Endothelial cell of umbilical vein (primary cell): ENCODE measurements at regions not wholly inside any gene's neighbourhood (a gene's known extent, or its start where the extent isn't known, plus 50 kb on each side); places are given as distances from the start of the nearest gene placed in this dataset.

Source experiments
- BruUV-seq: library from RNA; stranded (reverse); fragments of 400-500 nt; replicated peaks from 2 replicates; lab custom pipeline; 2021; lab: Mats Ljungman, UMichigan
- CTCF ChIA-PET: fragments of 300-600, 350-600 bp; sonication (Branson Sonifier 250); formaldehyde crosslinking; loops from one replicate; lab custom pipeline; 2021; ENCODE audit warnings: antibody characterized with exemption, inconsistent platforms; lab: Charles Lee
- POLR2A ChIA-PET: fragments of 300-600, 350-600 bp; sonication (Branson Sonifier 250); formaldehyde crosslinking; loops from one replicate; lab custom pipeline; 2021; ENCODE audit warnings: antibody characterized with exemption, inconsistent platforms; lab: Charles Lee
- DNase-seq: peaks from one replicate; pipeline ENCODE4 v3.0.0-alpha.2; 2011; ENCODE audit warnings: low read depth, low spot score
- FAIRE-seq: peaks from 2 replicates; lab custom pipeline; 2011; peaks lifted over from hg19 to GRCh38; lab: Jason Lieb, UNC
- H2AFZ ChIP-seq: 2 replicates; pipeline ENCODE4 v1.6.0; 2012; ENCODE audit warnings: low read depth, low read length, control low read depth, inconsistent platforms
- H3K27ac ChIP-seq: 2 replicates; pipeline ENCODE4 v1.5.1; 2011; ENCODE audit warnings: low read depth, mild to moderate bottlenecking, control low read depth, low read length, moderate library complexity; ENCODE audit not compliant: insufficient read depth
- H3K27me3 ChIP-seq, 2 experiments: 2 replicates each; pipeline versions ENCODE4 v1.6.0 to v1.6.1; 2011; ENCODE audit warnings: low read length in 2 of 2, mixed read lengths in 1 of 2; ENCODE audit not compliant: control insufficient read depth in 2 of 2, insufficient read depth in 2 of 2
- H3K36me3 ChIP-seq, 2 experiments: 2 replicates in 1 of 2; 3 replicates in 1 of 2; pipeline ENCODE4 v1.5.1; 2011; ENCODE audit warnings: low read length in 2 of 2, mild to moderate bottlenecking in 1 of 2, moderate library complexity in 1 of 2; ENCODE audit not compliant: control insufficient read depth in 2 of 2, insufficient read depth in 2 of 2; ENCODE audit errors: extremely low read depth in 1 of 2
- H3K4me1 ChIP-seq: 3 replicates; pipeline ENCODE4 v1.5.1; 2011; ENCODE audit warnings: mild to moderate bottlenecking, low read length; ENCODE audit not compliant: control insufficient read depth, insufficient read depth; ENCODE audit errors: extremely low read depth
- H3K4me2 ChIP-seq: 2 replicates; pipeline ENCODE4 v1.6.1; 2011; ENCODE audit warnings: low read length, control low read depth, mixed read lengths; ENCODE audit not compliant: insufficient read depth
- H3K4me3 ChIP-seq, 3 experiments: fragments of 200-600 bp in 1 of 3; sonication (generic), shearing (Covaris generic) in 1 of 3; replicated peaks in 1 of 3; 2 replicates each; pipeline ENCODE4 v1.5.1; 2011 to 2016; ENCODE audit warnings: control low read depth in 3 of 3, low read length in 3 of 3, mild to moderate bottlenecking in 2 of 3, inconsistent platforms in 1 of 3, low read depth in 1 of 3, moderate library complexity in 1 of 3; ENCODE audit not compliant: insufficient read depth in 1 of 3
- H3K79me2 ChIP-seq: 2 replicates; pipeline ENCODE4 v1.6.0; 2012; ENCODE audit warnings: low read length, inconsistent platforms; ENCODE audit not compliant: control insufficient read depth, insufficient read depth
- H3K9ac ChIP-seq: replicated peaks from 2 replicates; pipeline ENCODE3; 2011; ENCODE audit warnings: low read length, control low read depth; ENCODE audit not compliant: insufficient read depth; ENCODE audit errors: extremely low read depth
- H3K9me1 ChIP-seq: replicated peaks from 3 replicates; pipeline ENCODE4 v1.6.0; 2011; ENCODE audit warnings: mild to moderate bottlenecking, low read length; ENCODE audit not compliant: control insufficient read depth, insufficient read depth; ENCODE audit errors: extremely low read depth
- H3K9me3 ChIP-seq: replicated peaks from 2 replicates; pipeline ENCODE4 v1.5.1; 2012; ENCODE audit warnings: low read length, inconsistent platforms; ENCODE audit not compliant: control insufficient read depth, insufficient read depth
- H4K20me1 ChIP-seq: replicated peaks from 2 replicates; pipeline ENCODE3; 2011; ENCODE audit warnings: mild to moderate bottlenecking, low read length; ENCODE audit not compliant: control insufficient read depth, insufficient read depth; ENCODE audit errors: extremely low read depth
- EZH2 ChIP-seq: IDR thresholded peaks from 2 replicates; pipeline ENCODE4 v1.6.1; 2012; ENCODE audit warnings: borderline replicate concordance, low read depth, mild to moderate bottlenecking, moderate library complexity, low read length, inconsistent platforms; ENCODE audit not compliant: severe bottlenecking
- POLR2AphosphoS5 ChIP-seq: IDR thresholded peaks from 2 replicates; pipeline ENCODE4 v1.6.1; 2012; ENCODE audit warnings: low read depth, mild to moderate bottlenecking, control low read depth, low read length, moderate library complexity; ENCODE audit not compliant: insufficient read depth
- dilution Hi-C: fragments of 300-500 bp; cut with MboI; formaldehyde crosslinking; loops from one replicate; pipeline ENCODE4 v1.15.0; 2019; ENCODE audit warnings: low sequenced_read_pairs; ENCODE audit not compliant: extremely low pct_ligation_motif_present
- intact Hi-C: fragments of 100-400 bp; cut with micrococcal nuclease; formaldehyde crosslinking; loops from one replicate; pipeline ENCODE4 v1.10.0; 2022
- TF ChIP-seq, protein P1 (sequence below): IDR thresholded peaks from 2 replicates; pipeline ENCODE4 v1.6.1; 2011; ENCODE audit not compliant: insufficient read depth, insufficient read length
- TF ChIP-seq, protein P2 (sequence below), 2 donors: IDR thresholded peaks; 1 replicate in 1 of 2; 2 replicates in 1 of 2; pipeline ENCODE4 v1.5.1; 2011; ENCODE audit warnings: low read length in 2 of 2, mild to moderate bottlenecking in 2 of 2, moderate library complexity in 2 of 2, control low read depth in 1 of 2, inconsistent platforms in 1 of 2, low read depth in 1 of 2; ENCODE audit not compliant: insufficient read depth in 1 of 2; ENCODE audit errors: extremely low read depth in 1 of 2

DNA sequence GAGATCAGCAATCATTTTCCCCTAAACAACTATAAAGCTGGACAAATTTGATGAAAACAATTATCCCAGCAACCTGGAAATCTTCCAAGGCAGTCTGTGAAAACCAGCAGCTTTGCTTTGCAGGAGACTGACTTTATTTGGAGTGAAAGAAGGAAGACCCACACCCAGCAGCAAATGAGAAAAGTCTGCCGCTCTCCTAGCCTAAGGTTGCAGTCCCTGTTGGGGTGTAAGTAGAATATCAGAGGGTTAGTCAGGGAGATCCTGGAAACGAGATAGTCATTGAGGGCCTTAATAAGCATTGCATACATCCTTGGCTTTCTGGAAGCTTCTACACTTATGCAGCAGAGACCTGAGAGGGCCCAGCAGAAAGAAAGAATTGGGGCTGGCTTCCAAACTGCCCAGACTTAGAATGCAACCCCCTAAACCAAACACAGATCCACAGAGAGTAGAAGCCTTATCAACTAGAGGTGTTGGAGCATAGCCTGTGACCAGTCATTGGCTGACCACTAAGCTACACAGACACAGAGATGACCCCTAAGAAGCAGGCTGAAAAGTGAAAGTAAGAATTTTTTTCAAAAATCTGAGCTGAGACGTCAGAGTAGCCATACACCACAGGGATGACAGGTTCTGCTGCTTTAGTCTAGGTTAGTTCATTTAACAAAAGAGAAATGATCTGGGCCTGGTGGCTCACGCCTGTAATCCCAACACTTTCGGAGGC is 98.3 kb downstream of the LYPLAL1 start:
- dilution Hi-C loops (no loop called here), intact Hi-C loops (loop anchor here (10.0 kb wide), 1 partner anchor 567 kb away; no protein-coding TSS in a partner anchor)
- no TSS peak for BruUV-seq
- Histone ChIP-seq H3K4me1 (peaks cover 10% of the 10 kb centered on the region), H3K9ac (peak overlapping the region; percentile 19), H2AFZ (peak overlapping the region; percentile 11), H3K79me2 (no peaks in the 10 kb centered on the region), H3K4me2 (peak overlapping the region; percentile 17), H3K4me3 (no peak overlapping the region), H3K9me3 (no peaks in the 10 kb centered on the region), H4K20me1 (no peaks in the 10 kb centered on the region), H3K36me3 (no peaks in the 10 kb centered on the region), H3K27ac (peak overlapping the region; percentile 38), H3K27me3 (no peaks in the 10 kb centered on the region), H3K9me1 (no peaks in the 10 kb centered on the region)
- FAIRE-seq (peak; percentile 54), DNase-seq (no peak)
- TF ChIP-seq, protein P1, sequence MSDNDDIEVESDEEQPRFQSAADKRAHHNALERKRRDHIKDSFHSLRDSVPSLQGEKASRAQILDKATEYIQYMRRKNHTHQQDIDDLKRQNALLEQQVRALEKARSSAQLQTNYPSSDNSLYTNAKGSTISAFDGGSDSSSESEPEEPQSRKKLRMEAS = no peak
- TF ChIP-seq POLR2AphosphoS5 = no peak
- TF ChIP-seq, protein P2, sequence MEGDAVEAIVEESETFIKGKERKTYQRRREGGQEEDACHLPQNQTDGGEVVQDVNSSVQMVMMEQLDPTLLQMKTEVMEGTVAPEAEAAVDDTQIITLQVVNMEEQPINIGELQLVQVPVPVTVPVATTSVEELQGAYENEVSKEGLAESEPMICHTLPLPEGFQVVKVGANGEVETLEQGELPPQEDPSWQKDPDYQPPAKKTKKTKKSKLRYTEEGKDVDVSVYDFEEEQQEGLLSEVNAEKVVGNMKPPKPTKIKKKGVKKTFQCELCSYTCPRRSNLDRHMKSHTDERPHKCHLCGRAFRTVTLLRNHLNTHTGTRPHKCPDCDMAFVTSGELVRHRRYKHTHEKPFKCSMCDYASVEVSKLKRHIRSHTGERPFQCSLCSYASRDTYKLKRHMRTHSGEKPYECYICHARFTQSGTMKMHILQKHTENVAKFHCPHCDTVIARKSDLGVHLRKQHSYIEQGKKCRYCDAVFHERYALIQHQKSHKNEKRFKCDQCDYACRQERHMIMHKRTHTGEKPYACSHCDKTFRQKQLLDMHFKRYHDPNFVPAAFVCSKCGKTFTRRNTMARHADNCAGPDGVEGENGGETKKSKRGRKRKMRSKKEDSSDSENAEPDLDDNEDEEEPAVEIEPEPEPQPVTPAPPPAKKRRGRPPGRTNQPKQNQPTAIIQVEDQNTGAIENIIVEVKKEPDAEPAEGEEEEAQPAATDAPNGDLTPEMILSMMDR (IDR thresholded peaks at IDR 0.05; ENCODE audit: extremely low read depth in 1 of 2, insufficient read depth in 1 of 2, low read depth in 1 of 2, low read length in 2 of 2) = no peak
- no peak for TF ChIP-seq EZH2
- POLR2A ChIA-PET = no interaction called here
- CTCF ChIA-PET = interaction anchor here (0.7 to 2.2 kb wide), 11 partner anchors 8 to 972 kb away, joined by 3 to 8 read pairs (median 3); no protein-coding TSS in a partner anchor
